ENCODE measurements at regions not wholly inside any gene's neighbourhood (a gene's known extent, or its start where the extent isn't known, plus 50 kb on each side); places are given as distances from the start of the nearest gene placed in this dataset.

- DNase-seq (ENCODE audit: low read depth) = peak; percentile 8
- no peak overlapping the region for H3K4me3 ChIP-seq (replicated peaks; ENCODE audit: low read depth, low read length)
Observed at GRCh38 chr12:77339610-77340009, 274.2 kb upstream of the E2F7 start.

GRCh38 chr12:77337362-77337761 is 272.0 kb upstream of the E2F7 start:
- no peak for TF ChIP-seq CTCF (IDR thresholded peaks at IDR 0.05; ENCODE audit: low read length, missing control alignments)
- H3K4me3 ChIP-seq (replicated peaks; ENCODE audit: low read depth, low read length) = no peak overlapping the region
- no peak for DNase-seq (ENCODE audit: low read depth)

More at GRCh38 chr12:77339610-77340009, 274.2 kb upstream of the E2F7 start:
- TF ChIP-seq CTCF (IDR thresholded peaks at IDR 0.05; ENCODE audit: low read length, missing control alignments) = no peak

GRCh38 chr12:77334806-77335205 is 269.4 kb upstream of the E2F7 start:
- no peak for DNase-seq (ENCODE audit: low read depth)
- no peak overlapping the region for H3K4me3 ChIP-seq (replicated peaks; ENCODE audit: low read depth, low read length)
- TF ChIP-seq CTCF (IDR thresholded peaks at IDR 0.05; ENCODE audit: low read length, missing control alignments) = no peak

- H3K4me3 ChIP-seq (replicated peaks; ENCODE audit: low read depth, low read length) = no peak overlapping the region
- no peak for DNase-seq (ENCODE audit: low read depth)
- no peak for TF ChIP-seq CTCF (IDR thresholded peaks at IDR 0.05; ENCODE audit: low read length, missing control alignments)
Observed at GRCh38 chr12:77328326-77328725, 263.0 kb upstream of the E2F7 start.

DNA sequence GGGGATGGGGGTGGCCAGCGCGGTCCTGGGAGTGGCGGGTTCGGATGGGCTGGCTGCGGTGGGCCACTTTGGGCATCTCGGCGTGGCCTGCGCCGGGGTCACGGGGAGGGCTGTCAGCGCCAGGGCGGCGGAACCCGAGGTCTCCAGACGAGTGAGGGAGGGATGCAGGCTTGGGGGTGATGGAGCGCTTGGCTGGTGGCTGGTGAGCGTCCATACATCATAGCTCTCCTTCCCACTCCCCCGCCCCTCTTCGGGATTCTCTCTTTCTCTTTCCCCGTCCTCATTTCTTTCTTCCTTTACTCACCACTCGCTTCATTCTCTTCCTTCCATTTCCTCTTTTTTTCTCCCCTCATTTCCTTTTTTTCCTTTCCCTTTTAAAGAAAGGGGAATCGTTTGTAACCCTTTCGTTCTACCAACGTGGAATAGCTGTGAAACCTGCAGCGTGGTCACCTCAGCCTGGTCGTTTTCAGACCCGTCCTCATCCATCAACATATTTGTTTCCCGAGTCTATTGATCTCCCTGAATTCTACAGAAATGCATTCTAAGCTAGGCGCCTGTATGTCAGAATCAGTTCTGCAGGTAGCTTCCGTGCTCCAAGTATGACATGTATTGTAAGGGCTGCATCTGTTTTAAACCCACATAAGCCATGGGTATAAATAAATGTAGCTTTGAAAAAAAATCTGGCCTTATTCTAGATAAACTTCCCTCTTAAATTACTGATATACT is 260.3 kb upstream of the E2F7 start:
- TF ChIP-seq CTCF (IDR thresholded peaks at IDR 0.05; ENCODE audit: low read length, missing control alignments) = no peak
- H3K4me3 ChIP-seq (replicated peaks; ENCODE audit: low read depth, low read length) = peak overlapping the region; percentile 66
- no peak for DNase-seq (ENCODE audit: low read depth)

GRCh38 chr12:77324763-77325468 is 259.5 kb upstream of the E2F7 start:
- peak; percentile 67 for DNase-seq (ENCODE audit: low read depth)
- peak overlapping the region; percentile 66 for H3K4me3 ChIP-seq (replicated peaks; ENCODE audit: low read depth, low read length)
- peak; percentile 44 for TF ChIP-seq CTCF (IDR thresholded peaks at IDR 0.05; ENCODE audit: low read length, missing control alignments)

Measured in fibroblast of pulmonary artery (primary cell).